ENCODE measurements at regions not wholly inside any gene's neighbourhood (a gene's known extent, or its start where the extent isn't known, plus 50 kb on each side); places are given as distances from the start of the nearest gene placed in this dataset.
"Not testable (repeated sequence)": the region's sequence is repeated elsewhere in the genome, so short reads cannot be mapped to it uniquely, and the experiment has no call there.

DNA sequence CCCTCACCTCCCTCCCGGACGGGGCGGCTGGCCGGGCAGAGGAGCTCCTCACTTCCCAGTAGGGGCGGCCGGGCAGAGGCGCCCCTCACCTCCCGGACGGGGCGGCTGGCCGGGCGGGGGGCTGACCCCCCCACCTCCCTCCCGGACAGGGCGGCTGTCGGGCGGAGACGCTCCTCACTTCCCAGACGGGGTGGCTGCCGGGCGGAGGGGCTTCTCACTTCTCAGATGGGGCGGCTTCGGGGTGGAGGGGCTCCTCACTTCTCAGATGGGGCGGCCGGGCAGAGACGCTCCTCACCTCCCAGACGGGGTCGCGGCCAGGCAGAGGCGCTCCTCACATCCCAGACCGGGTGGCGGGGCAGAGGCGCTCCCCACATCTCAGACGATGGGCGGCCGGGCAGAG, 106.3 kb upstream of the TSC22D1 start:
- H3K4me2 ChIP-seq (ENCODE audit: low read length); H3K27ac ChIP-seq (ENCODE audit: low read depth, low read length); H3K18ac ChIP-seq (ENCODE audit: low read length); H2BK120ac ChIP-seq (ENCODE audit: low read depth, low read length); H3K9ac ChIP-seq (ENCODE audit: low read length); H3K4me1 ChIP-seq (ENCODE audit: control insufficient read depth, low read depth, low read length); H3K4ac ChIP-seq (ENCODE audit: low read depth, low read length); H3K27me3 ChIP-seq (ENCODE audit: insufficient read depth, low read length, poor library complexity); H2AK5ac ChIP-seq (ENCODE audit: low read length); H3K36me3 ChIP-seq (ENCODE audit: control insufficient read depth, insufficient read depth, low read length); H3K79me2 ChIP-seq (ENCODE audit: control insufficient read depth, insufficient read depth, low read length); H3K79me1 ChIP-seq (ENCODE audit: low read length); H4K5ac ChIP-seq (ENCODE audit: low read length); H3K56ac ChIP-seq (ENCODE audit: low read length); DNase-seq; H2BK5ac ChIP-seq (ENCODE audit: low read length); H4K8ac ChIP-seq (ENCODE audit: low read depth, low read length); H3K23ac ChIP-seq (ENCODE audit: low read length); H2BK15ac ChIP-seq (replicated peaks; ENCODE audit: low read depth); H3K4me3 ChIP-seq (ENCODE audit: low read length): not testable (repeated sequence)
- no CpG with 5 or more reads among the region's 35 CpGs for WGBS (ENCODE audit: extremely low coverage, insufficient coverage, low lambda C conversion rate)

DNA sequence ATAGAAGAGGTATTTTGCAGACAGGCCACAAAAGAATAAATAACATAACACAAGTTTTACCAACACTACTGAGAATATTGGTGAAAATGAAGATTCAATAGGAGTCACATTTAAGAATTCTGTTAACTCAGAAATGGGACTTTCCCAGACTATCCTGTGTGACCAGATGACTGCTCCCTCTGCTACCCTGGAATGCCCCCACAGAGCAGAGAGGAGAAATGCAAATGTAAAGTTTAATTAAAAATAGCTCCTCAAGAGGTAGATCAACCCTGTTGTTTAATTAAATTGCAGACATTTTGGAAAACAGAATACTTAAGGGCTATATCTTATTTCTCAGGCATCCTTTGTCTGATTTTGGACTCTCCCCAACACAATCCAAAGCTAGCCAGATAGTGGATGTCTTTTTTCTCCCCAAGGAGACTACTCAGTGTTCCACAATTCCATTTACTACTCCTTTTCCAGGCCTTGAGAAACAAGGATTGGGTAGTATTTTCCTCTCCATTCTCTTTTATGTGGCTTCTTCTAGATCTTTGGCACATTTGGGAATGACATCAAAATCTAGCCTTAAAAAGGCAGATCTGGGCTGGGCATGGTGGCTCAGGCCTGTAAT, 104.7 kb upstream of the TSC22D1 start:
- H4K5ac ChIP-seq (ENCODE audit: low read length) = no peak overlapping the region

DNA sequence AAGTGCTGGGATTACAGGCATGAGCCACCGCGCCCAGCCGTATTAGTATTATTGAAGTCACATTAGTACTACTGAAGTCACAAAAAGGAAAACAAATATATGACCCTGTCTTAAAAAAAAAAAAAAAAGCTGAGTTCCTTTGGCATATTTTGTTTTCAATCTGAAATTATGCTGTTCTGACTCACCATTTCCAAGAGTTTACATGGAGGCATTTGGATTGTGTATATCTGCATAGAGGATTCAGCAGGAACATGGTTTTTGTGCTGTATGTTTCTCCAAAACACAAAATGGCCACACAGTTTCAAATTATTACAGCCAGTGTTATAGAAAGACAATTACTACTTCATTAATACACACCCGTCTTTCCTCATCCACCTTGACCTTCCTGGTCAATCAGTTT, 103.5 kb upstream of the TSC22D1 start:
- H3K27me3 ChIP-seq (ENCODE audit: insufficient read depth, low read length, poor library complexity) = no peaks in the 10 kb centered on the region
- H3K18ac ChIP-seq (ENCODE audit: low read length) = no peak overlapping the region
- H3K4ac ChIP-seq (ENCODE audit: low read depth, low read length) = no peak overlapping the region
- no peak overlapping the region for H2BK5ac ChIP-seq (ENCODE audit: low read length)
- H2BK120ac ChIP-seq (ENCODE audit: low read depth, low read length) = no peak overlapping the region
- H3K56ac ChIP-seq (ENCODE audit: low read length) = no peak overlapping the region
- no peak overlapping the region for H3K4me3 ChIP-seq (ENCODE audit: low read length)
- H3K4me1 ChIP-seq (ENCODE audit: control insufficient read depth, low read depth, low read length) = no peaks in the 10 kb centered on the region
- no peak overlapping the region for H3K27ac ChIP-seq (ENCODE audit: low read depth, low read length)
- no peak overlapping the region for H4K5ac ChIP-seq (ENCODE audit: low read length)
- no peaks in the 10 kb centered on the region for H3K36me3 ChIP-seq (ENCODE audit: control insufficient read depth, insufficient read depth, low read length)
- H3K9ac ChIP-seq (ENCODE audit: low read length) = no peak overlapping the region
- no peak overlapping the region for H2BK15ac ChIP-seq (replicated peaks; ENCODE audit: low read depth)
- H2AK5ac ChIP-seq (ENCODE audit: low read length) = no peak overlapping the region
- H3K79me1 ChIP-seq (ENCODE audit: low read length) = no peaks in the 10 kb centered on the region
- no peak overlapping the region for H3K23ac ChIP-seq (ENCODE audit: low read length)
- WGBS (ENCODE audit: extremely low coverage, insufficient coverage, low lambda C conversion rate) = no CpG with 5 or more reads among the region's 4 CpGs
- no peak for DNase-seq
- H4K8ac ChIP-seq (ENCODE audit: low read depth, low read length) = no peak overlapping the region
- no peak overlapping the region for H3K4me2 ChIP-seq (ENCODE audit: low read length)
- H3K79me2 ChIP-seq (ENCODE audit: control insufficient read depth, insufficient read depth, low read length) = no peaks in the 10 kb centered on the region

More for the DNA sequence above, 104.7 kb upstream of the TSC22D1 start:
- no peak overlapping the region for H3K56ac ChIP-seq (ENCODE audit: low read length)
- DNase-seq = no peak
- no peak overlapping the region for H3K4me3 ChIP-seq (ENCODE audit: low read length)
- H3K23ac ChIP-seq (ENCODE audit: low read length) = no peak overlapping the region
- no peaks in the 10 kb centered on the region for H3K27me3 ChIP-seq (ENCODE audit: insufficient read depth, low read length, poor library complexity)
- no peaks in the 10 kb centered on the region for H3K36me3 ChIP-seq (ENCODE audit: control insufficient read depth, insufficient read depth, low read length)
- no peak overlapping the region for H3K4ac ChIP-seq (ENCODE audit: low read depth, low read length)
- no peak overlapping the region for H2BK120ac ChIP-seq (ENCODE audit: low read depth, low read length)
- no peak overlapping the region for H2BK15ac ChIP-seq (replicated peaks; ENCODE audit: low read depth)
- no peak overlapping the region for H2AK5ac ChIP-seq (ENCODE audit: low read length)
- no peak overlapping the region for H3K4me2 ChIP-seq (ENCODE audit: low read length)
- no peak overlapping the region for H3K9ac ChIP-seq (ENCODE audit: low read length)
- no peaks in the 10 kb centered on the region for H3K79me2 ChIP-seq (ENCODE audit: control insufficient read depth, insufficient read depth, low read length)
- no peak overlapping the region for H2BK5ac ChIP-seq (ENCODE audit: low read length)
- no peak overlapping the region for H4K8ac ChIP-seq (ENCODE audit: low read depth, low read length)
- H3K4me1 ChIP-seq (ENCODE audit: control insufficient read depth, low read depth, low read length) = no peaks in the 10 kb centered on the region
- no peak overlapping the region for H3K18ac ChIP-seq (ENCODE audit: low read length)
- no peaks in the 10 kb centered on the region for H3K79me1 ChIP-seq (ENCODE audit: low read length)
- H3K27ac ChIP-seq (ENCODE audit: low read depth, low read length) = no peak overlapping the region

DNA sequence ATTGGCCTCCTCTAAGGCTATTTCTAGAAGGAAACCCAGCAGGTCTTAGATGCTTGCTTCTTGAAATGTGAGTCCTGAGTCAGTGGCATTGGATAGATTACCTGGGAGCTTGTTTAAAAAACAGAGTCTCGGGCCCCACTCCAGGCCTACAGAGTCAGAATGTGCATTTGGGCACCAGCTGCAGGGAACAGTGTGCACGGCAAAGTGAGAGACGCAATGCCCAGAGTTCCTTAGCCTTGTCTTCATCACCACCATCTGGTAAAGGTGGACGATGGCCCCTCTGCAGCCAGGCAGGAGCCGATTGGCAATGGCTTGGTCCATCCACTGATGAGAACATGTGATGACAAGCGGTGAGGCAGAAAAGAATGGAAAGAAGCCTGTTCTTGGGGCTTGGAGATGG, 102.1 kb upstream of the TSC22D1 start:
- H3K4me2 ChIP-seq (ENCODE audit: low read length) = no peak overlapping the region
- H4K8ac ChIP-seq (ENCODE audit: low read depth, low read length) = no peak overlapping the region
- H3K79me2 ChIP-seq (ENCODE audit: control insufficient read depth, insufficient read depth, low read length) = no peaks in the 10 kb centered on the region
- H3K79me1 ChIP-seq (ENCODE audit: low read length) = no peaks in the 10 kb centered on the region
- no peak overlapping the region for H2BK120ac ChIP-seq (ENCODE audit: low read depth, low read length)
- no peak overlapping the region for H3K4me3 ChIP-seq (ENCODE audit: low read length)
- no peak overlapping the region for H3K56ac ChIP-seq (ENCODE audit: low read length)
- no peak for DNase-seq
- no CpG with 5 or more reads among the region's 6 CpGs for WGBS (ENCODE audit: extremely low coverage, insufficient coverage, low lambda C conversion rate)
- H3K9ac ChIP-seq (ENCODE audit: low read length) = no peak overlapping the region
- H3K4me1 ChIP-seq (ENCODE audit: control insufficient read depth, low read depth, low read length) = no peaks in the 10 kb centered on the region
- H3K18ac ChIP-seq (ENCODE audit: low read length) = no peak overlapping the region
- H3K27ac ChIP-seq (ENCODE audit: low read depth, low read length) = no peak overlapping the region
- H3K36me3 ChIP-seq (ENCODE audit: control insufficient read depth, insufficient read depth, low read length) = no peaks in the 10 kb centered on the region
- no peak overlapping the region for H2BK5ac ChIP-seq (ENCODE audit: low read length)
- H3K23ac ChIP-seq (ENCODE audit: low read length) = no peak overlapping the region
- no peak overlapping the region for H3K4ac ChIP-seq (ENCODE audit: low read depth, low read length)
- H2AK5ac ChIP-seq (ENCODE audit: low read length) = no peak overlapping the region
- H4K5ac ChIP-seq (ENCODE audit: low read length) = no peak overlapping the region
- H2BK15ac ChIP-seq (replicated peaks; ENCODE audit: low read depth) = no peak overlapping the region
- H3K27me3 ChIP-seq (ENCODE audit: insufficient read depth, low read length, poor library complexity) = no peaks in the 10 kb centered on the region

DNA sequence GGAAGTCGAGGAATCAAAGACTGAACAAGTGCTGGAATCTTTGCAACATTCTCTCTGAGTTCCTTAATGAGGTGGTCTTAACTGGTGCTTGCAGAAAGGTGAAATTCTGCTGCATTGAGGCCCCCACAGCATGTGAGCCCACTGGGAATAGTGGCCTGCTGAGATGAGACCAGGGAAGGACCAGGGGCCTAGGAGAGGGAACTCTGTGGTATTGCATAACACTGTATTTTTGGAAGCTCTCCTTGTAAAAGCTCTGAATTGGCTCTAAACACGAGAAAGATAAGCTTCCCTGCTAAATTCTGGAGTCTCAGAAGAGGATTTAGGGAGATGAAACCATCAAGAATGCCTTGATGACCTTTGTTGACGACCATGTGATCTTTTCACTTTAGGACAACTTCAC, 100.4 kb upstream of the TSC22D1 start:
- no peak overlapping the region for H3K4me2 ChIP-seq (ENCODE audit: low read length)
- H4K5ac ChIP-seq (ENCODE audit: low read length) = no peak overlapping the region
- H2AK5ac ChIP-seq (ENCODE audit: low read length) = no peak overlapping the region
- no peak overlapping the region for H3K9ac ChIP-seq (ENCODE audit: low read length)
- no peak overlapping the region for H3K4me3 ChIP-seq (ENCODE audit: low read length)
- no peaks in the 10 kb centered on the region for H3K4me1 ChIP-seq (ENCODE audit: control insufficient read depth, low read depth, low read length)
- no peak overlapping the region for H4K8ac ChIP-seq (ENCODE audit: low read depth, low read length)
- H3K79me2 ChIP-seq (ENCODE audit: control insufficient read depth, insufficient read depth, low read length) = no peaks in the 10 kb centered on the region
- H2BK5ac ChIP-seq (ENCODE audit: low read length) = no peak overlapping the region
- DNase-seq = no peak
- H3K27me3 ChIP-seq (ENCODE audit: insufficient read depth, low read length, poor library complexity) = no peaks in the 10 kb centered on the region
- no peaks in the 10 kb centered on the region for H3K79me1 ChIP-seq (ENCODE audit: low read length)
- H3K18ac ChIP-seq (ENCODE audit: low read length) = no peak overlapping the region
- no peak overlapping the region for H2BK15ac ChIP-seq (replicated peaks; ENCODE audit: low read depth)
- no peaks in the 10 kb centered on the region for H3K36me3 ChIP-seq (ENCODE audit: control insufficient read depth, insufficient read depth, low read length)
- no peak overlapping the region for H3K56ac ChIP-seq (ENCODE audit: low read length)
- H3K23ac ChIP-seq (ENCODE audit: low read length) = no peak overlapping the region
- WGBS (ENCODE audit: extremely low coverage, insufficient coverage, low lambda C conversion rate) = no CpG with 5 or more reads among the region's 3 CpGs
- H2BK120ac ChIP-seq (ENCODE audit: low read depth, low read length) = no peak overlapping the region
- H3K4ac ChIP-seq (ENCODE audit: low read depth, low read length) = no peak overlapping the region
- no peak overlapping the region for H3K27ac ChIP-seq (ENCODE audit: low read depth, low read length)

DNA sequence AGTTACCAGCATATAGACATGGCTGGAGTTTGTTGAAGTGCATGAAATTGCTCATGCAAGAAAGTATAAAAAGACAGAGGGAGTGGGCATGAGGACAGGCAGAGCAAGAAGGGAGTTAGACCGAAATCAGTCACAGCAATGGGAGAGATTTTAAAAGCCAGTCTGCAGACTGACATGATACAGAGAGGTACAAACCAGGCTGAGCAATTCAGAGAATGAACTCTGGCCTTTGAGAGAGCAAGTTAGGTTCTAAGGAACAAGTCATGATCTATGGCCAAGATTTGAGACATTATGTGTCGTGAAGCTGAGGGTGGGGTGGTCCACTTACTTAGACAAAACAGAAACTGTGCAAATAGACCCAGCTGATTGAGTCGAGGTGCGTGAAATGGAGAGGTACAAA, 93.4 kb upstream of the TSC22D1 start:
- no peaks in the 10 kb centered on the region for H3K79me1 ChIP-seq (ENCODE audit: low read length)
- no peak for DNase-seq
- H2AK5ac ChIP-seq (ENCODE audit: low read length) = no peak overlapping the region
- no peak overlapping the region for H3K18ac ChIP-seq (ENCODE audit: low read length)
- no peak overlapping the region for H2BK120ac ChIP-seq (ENCODE audit: low read depth, low read length)
- no peak overlapping the region for H3K56ac ChIP-seq (ENCODE audit: low read length)
- no peak overlapping the region for H2BK15ac ChIP-seq (replicated peaks; ENCODE audit: low read depth)
- H3K36me3 ChIP-seq (ENCODE audit: control insufficient read depth, insufficient read depth, low read length) = no peaks in the 10 kb centered on the region
- H3K9ac ChIP-seq (ENCODE audit: low read length) = no peak overlapping the region
- no peaks in the 10 kb centered on the region for H3K4me1 ChIP-seq (ENCODE audit: control insufficient read depth, low read depth, low read length)
- no peak overlapping the region for H3K23ac ChIP-seq (ENCODE audit: low read length)
- H3K27ac ChIP-seq (ENCODE audit: low read depth, low read length) = no peak overlapping the region
- H2BK5ac ChIP-seq (ENCODE audit: low read length) = no peak overlapping the region
- H3K4me3 ChIP-seq (ENCODE audit: low read length) = no peak overlapping the region
- no peaks in the 10 kb centered on the region for H3K79me2 ChIP-seq (ENCODE audit: control insufficient read depth, insufficient read depth, low read length)
- H3K27me3 ChIP-seq (ENCODE audit: insufficient read depth, low read length, poor library complexity) = no peaks in the 10 kb centered on the region
- H3K4me2 ChIP-seq (ENCODE audit: low read length) = no peak overlapping the region
- no peak overlapping the region for H4K5ac ChIP-seq (ENCODE audit: low read length)
- WGBS (ENCODE audit: extremely low coverage, insufficient coverage, low lambda C conversion rate) = no CpG with 5 or more reads among the region's 4 CpGs
- H3K4ac ChIP-seq (ENCODE audit: low read depth, low read length) = no peak overlapping the region
- H4K8ac ChIP-seq (ENCODE audit: low read depth, low read length) = no peak overlapping the region
